Fibroblast of skin of scalp (primary cell): ENCODE measurements at regions not wholly inside any gene's neighbourhood (a gene's known extent, or its start where the extent isn't known, plus 50 kb on each side); places are given as distances from the start of the nearest gene placed in this dataset.

Experiments used
- DNase-seq: peaks from one replicate; pipeline ENCODE4 v3.0.0-alpha.2; 2013

DNA sequence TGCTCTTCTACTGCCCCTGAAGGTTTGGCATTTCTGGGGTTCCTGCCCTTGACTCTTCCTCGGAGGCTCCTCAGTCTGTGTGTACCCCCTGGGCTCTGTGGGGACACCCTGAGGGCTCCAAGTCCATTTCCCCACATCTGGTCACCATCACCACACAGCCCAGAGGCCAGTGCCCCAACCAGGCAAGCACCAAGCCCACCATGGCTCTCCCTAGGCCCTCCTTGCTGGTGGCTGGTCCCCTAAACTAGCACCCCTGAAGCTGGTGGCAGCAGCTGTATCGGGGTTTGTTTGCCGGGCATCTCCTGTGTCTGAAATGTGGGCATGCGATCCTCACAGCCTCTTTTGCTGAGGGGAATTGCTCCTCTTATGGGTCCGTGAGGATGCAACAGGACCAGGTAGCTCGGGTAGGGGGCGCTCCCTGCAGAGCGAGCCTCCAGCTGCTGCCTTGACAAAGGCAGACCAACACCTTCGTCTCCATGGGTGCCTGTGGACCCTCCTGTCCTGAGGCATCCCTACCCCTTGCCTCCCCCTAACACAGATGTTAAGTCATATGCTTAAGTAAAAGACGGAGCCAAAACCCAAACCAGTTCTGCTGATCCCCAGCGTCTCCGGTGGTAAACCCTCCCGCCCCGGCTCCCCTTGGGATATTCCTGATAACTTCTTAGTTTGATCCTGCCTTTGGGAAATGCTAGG lies 138.9 kb upstream of the IRX4 start:
- no peak for DNase-seq

- DNase-seq: no peak
Measured at GRCh38 chr5:2020730-2021129, 138.0 kb upstream of the IRX4 start.

DNA sequence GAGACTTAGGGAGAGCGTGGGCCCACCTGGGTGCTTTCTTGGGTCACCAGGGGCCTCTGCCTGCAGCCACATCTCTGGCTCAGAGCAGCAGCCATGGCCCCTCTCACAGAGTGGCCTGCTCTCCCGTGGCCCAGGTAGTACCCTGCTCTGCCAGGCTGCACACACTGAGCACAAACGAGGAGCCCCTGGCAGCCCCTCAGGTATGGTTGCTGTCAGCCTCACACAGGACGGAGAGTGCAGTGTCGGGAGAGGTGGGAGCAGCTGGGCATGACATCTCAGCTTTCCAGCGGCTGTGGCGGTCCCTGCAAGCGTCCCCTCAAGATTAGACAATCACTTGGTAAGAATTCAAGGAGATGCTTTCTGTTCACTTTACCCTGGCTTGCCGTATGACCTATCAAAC lies 137.0 kb upstream of the IRX4 start:
- no peak for DNase-seq

DNA sequence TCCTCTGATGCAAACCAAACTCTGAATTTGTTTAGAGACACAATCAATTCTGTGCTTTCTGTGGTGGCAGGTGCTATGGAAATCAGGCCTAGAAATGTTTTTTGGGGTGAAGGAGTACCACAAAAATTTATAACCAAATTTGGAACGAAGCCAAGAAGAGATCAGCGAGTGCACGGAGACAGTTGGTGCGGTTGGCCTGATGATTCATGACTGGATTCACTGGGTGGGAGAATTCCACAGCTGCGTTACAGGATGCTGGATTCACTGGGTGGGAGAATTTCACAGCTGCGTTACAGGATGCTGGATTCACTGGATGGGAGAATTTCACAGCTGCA lies 135.6 kb upstream of the IRX4 start:
- no peak for DNase-seq

DNA sequence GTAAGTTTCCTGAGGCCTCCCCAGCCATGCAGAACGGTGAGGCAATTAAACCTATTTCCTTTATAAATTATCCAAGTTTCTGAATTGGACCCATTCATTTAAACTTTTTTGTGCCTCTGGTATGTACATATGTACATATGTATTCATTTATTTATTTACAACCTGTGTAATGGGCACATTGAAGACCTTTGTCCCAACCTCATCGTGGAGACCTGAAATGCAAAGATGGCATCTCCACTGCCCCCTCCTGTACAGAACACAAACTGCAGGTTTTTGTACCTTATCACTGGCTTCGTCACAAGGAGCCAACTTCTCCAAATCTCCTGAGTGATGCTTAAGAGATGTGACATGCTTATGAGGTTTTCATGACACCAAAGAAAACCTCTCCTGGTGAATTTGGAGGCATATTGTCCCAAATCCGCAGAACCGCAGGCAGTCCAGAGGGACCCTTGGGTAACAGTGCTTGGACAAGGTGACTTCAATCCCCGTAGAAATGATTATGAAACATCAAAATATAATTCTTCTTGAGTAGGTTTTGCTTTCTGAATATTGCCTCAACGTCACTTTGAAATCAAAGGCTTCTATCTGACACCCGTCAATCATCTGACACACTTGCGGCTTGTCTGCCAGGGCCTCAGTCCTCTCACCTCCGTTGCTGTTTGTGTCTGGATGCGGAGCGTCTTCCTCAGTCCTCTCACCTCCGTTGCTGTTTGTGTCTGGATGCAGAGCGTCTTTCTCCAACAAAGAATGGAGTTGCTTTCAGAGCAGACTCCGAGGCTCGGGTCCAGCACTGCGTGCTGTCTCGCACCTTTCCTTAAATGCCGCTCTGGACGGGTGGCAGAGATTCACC lies 135.0 kb upstream of the IRX4 start:
- peak; percentile 15 for DNase-seq

GRCh38 chr5:2015961-2016360 lies 133.2 kb upstream of the IRX4 start:
- DNase-seq: no peak

DNA sequence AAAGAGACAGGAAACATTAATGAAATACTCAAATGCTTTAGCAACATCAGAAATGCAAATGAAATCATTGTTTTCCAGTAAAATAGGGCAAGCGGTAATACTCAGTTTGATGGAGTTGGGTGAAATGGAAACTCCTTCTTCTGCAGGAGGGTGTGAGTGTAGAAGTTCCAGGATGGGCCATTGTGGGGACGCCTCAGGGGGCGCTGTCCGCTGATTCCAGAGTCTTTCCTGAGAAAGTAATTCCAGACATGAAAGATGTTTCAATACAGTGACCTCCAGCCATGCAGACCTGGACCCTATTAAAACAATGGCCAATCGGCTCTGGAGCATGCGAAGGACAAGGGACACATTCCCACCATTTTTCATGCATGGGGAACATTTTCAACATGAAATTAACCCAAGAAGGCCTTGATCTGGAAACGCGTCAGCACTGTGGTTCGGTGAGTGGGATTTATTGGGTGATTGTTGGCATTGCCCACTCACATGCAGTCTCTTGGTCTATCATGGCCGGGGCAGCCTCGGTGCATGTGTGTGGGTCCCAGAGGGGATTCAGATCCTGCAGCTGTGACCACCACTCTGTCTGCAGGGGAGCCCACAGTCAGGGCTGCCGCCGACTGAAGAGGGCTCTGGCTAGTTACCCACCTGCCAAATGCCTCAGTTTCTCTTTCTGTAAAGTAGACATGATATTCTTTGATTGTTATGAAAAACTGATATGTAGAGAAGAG lies 132.6 kb upstream of the IRX4 start:
- no peak for DNase-seq

- DNase-seq: no peak
Measured at GRCh38 chr5:2014058-2014610, 131.4 kb upstream of the IRX4 start.

DNA sequence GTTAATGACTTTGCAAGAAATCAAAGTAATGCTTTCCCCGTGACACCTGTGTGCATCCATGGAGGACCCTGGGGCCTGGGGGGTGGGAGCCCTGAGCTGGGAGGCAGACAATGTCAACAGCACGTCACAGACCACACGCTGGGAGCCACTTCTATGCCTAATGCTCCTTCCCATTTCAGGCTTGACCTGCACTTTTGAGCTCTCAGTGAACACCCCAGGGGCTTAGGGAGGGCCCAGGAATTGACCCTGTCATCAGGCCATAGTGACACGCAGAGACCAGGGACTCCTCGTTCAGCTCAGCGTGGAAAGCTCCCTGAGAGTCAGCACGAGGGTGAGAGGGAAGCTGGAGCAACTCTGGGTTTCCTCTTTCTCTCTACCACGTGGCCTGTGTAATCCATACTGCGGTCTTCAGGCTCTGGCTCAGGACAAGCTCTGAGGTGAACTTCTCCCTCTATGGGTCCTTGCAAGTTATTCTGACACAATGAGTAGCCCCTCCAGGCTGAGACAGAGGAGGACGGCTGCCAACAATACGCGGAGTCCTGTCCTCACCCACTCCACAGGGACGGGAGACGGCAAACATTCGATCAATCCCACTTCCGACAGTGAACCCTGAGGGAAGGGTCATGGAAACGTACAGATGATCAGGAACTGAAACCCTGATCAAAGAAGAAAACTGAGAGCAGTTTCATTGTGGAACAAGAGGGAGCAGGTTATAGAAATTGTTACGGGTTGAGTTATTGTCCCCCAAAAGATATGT lies 130.8 kb upstream of the IRX4 start:
- no peak for DNase-seq

GRCh38 chr5:2012885-2013284 lies 130.2 kb upstream of the IRX4 start:
- no peak for DNase-seq

- no peak for DNase-seq
Measured at GRCh38 chr5:2011481-2012411, 129.0 kb upstream of the IRX4 start.

- no peak for DNase-seq
Measured at GRCh38 chr5:2010940-2011339, 128.2 kb upstream of the IRX4 start.

DNA sequence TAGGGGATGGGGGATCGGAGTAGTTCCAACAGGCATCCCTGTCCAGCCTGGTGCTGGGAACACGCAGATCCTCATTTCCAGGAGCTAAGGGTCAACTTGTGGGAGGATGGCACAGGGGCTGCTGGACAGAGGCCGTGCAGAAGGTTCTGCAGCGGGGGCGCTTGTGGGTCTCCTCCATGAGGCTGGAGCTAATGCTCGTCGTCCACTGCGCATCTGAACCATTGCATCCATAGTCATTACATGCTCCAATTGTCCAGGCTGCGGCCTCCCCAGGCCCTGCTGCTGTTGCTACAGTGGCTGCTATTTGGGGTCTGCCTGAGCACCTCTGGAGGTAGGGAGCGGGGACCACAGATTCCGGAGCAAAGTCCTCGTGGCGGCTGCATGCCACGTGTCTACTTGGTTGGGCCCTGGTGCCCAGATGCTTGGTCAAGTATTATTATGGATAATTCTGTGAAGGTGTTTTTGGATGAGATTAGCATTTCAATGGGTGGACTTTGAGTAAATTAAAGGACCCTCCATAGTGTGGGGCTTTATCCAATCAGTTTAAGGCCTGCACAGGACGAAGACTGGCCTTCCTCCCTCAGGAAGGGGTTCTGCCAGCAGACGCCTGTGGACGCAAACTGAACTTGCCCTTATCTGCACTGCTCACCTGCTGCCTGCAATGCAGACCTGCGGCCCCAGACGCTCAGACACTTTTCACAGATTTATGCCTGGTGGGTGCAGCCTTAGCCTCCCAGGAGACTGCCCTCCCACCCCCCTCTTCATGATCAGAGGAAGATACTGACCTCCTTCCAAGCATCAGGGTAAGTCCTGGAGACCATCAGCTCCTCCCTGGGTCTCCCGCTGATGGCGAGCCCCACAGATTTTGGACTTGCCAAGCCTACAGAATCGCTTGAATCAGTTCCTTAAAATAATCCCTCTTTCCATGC lies 127.5 kb upstream of the IRX4 start:
- DNase-seq: no peak

- DNase-seq: no peak
Measured at GRCh38 chr5:2008851-2009629, 126.3 kb upstream of the IRX4 start.

DNA sequence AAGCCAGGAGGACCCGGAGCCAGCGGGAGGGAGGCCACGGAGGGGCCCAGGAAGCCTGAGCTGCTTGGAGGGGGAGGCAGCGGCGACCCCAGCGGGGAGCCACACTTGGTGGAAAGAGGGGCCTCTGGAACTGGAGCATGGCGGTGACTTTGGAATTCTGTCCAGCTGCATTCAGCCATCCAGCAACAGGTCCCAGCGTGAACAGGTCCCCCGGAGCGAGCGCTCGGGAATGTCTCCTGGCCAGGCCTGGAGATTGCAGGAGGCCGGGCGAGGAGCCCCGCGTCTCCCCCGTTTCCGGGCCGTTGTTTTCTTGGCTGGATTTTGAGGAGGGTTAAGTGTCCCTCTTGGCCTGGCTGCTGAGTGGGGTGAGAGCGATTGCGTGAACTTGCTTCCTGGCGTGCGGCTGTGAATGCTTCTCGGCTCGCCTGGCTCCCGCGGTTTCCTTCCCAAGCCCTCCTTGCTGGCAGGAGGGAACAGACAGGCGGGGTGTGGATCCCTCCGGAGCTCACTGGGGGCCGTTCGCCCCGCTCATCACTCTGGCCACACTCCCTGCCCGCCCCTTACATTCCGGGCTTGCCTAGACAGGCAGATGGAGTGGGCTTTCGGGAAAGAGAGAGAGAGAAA lies 125.3 kb upstream of the IRX4 start:
- DNase-seq: peak; percentile 26

DNA sequence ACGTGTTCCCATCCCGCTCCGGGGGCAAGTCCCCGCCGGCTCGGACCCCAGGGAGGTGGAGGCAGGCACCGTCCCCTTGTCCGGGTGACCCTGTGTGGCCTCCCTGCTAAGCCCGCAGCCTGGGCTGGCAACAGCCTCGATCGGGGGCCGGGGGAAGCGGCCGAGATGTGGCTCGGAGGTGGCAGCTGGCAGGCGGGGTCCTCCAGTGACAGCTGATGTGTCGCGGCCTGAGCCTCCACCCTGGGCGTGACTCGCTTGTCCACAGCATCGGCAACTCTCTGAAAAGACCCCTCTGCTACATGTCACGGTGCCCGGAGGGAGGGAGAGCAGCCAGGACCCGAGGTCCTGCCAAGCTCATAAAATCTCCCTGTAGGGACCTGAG lies 124.8 kb upstream of the IRX4 start:
- no peak for DNase-seq

DNA sequence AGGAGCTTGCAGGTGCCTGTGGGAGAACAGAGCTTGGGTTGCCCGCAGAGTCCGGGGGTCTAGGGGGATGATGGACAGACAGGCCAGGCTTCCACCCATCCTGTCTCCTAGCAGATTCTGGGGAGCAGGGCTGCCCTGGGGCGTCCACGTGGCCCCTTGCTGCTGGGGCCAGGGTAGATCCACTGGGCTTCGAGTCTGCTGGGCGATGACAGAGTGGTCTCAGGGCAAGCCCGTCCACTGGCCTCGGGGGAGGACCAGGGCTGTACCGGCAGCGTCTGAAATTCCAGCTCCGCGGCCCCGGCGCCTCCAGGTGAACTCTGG lies 124.2 kb upstream of the IRX4 start:
- no peak for DNase-seq

DNA sequence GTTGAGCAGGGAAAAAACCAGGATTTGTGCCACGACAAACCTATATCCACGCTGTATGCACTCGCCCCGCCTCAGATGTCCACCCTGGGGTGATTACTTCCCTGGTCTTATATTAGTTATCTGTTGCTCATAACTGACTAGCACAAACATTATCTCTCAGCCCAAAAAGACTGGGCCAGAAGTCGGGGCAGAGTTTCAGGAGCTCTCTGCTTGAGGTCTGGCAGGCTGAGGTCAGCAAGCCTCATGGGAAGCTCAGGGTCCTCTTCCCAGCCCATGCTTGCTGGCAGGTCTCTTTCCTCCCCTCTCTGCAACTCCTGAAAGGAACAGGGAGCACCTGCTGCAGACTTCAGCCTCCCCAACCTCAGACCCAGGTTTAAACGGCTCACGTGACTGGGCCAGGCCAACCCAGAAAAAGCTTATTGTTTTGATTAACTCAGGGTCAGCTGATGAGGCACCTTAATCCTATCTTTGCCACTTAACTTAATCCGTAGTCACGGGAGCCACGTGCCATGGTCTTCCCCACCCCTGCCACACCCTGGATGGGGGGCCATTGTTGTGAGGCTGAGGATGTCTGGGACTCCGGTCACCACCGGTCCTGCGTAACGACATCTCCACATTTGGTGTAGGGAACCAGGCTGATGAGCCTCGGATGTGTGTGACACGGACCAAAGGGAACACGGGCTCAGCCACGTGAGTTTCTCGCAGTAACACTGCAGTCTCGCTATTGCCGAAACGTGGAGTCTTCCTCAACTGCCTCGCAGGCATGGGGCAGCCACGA lies 123.7 kb upstream of the IRX4 start:
- no peak for DNase-seq
